HCT116 (cell line): ENCODE measurements at regions not wholly inside any gene's neighbourhood (a gene's known extent, or its start where the extent isn't known, plus 50 kb on each side); places are given as distances from the start of the nearest gene placed in this dataset.

Experiments
- ATAC-seq: fragments of 200-7000 bp; cut with Tn5 transposase; 2 replicates; pipeline ENCODE4 v1.9.1; 2020; ENCODE audit warnings: mild to moderate bottlenecking, moderate library complexity
- BruUV-seq: library from RNA; stranded (reverse); fragments of 400-500 nt; replicated peaks from 2 replicates; lab custom pipeline; 2021; lab: Mats Ljungman, UMichigan
- CTCF ChIA-PET: fragments of 300-600 bp; sonication (Branson Sonifier 250); formaldehyde crosslinking; loops from one replicate; lab custom pipeline; 2021; ENCODE audit warnings: antibody characterized with exemption; lab: Charles Lee
- POLR2A ChIA-PET: fragments of 300-600, 350-600 bp; sonication (Branson Sonifier 250); formaldehyde crosslinking; loops from one replicate; lab custom pipeline; 2021; ENCODE audit warnings: antibody characterized with exemption; lab: Charles Lee
- RAD21 ChIA-PET, 2 experiments: fragments of 300-600 bp; sonication (Branson Sonifier 250); formaldehyde crosslinking; loops; one replicate each; lab custom pipeline; 2023; ENCODE audit warnings: low total read pairs in 2 of 2; ENCODE audit not compliant: uncharacterized antibody in 2 of 2, unreplicated experiment in 2 of 2, low non-redundant PET in 1 of 2; lab: Charles Lee
- DNase-seq: peaks from one replicate; pipeline ENCODE4 v3.0.0-alpha.2; 2010; ENCODE audit warnings: low read depth, low spot score
- H2AFZ ChIP-seq: fragments of 200-600 bp; shearing (Covaris generic), sonication (generic); 2 replicates; pipeline ENCODE4 v1.6.1; 2017; ENCODE audit warnings: low read depth, mixed run types, mixed read lengths, antibody characterized with exemption, low read length; ENCODE audit not compliant: poor library complexity, severe bottlenecking
- H3K27ac ChIP-seq: 2 replicates; pipeline ENCODE4 v1.5.1; 2012; ENCODE audit warnings: low read depth, low read length
- H3K27me3 ChIP-seq: fragments of 200-600 bp; sonication (generic); 2 replicates; pipeline ENCODE4 v1.6.1; 2016; ENCODE audit warnings: mixed run types, low read length, mixed read lengths; ENCODE audit not compliant: insufficient read depth
- H3K36me3 ChIP-seq, 2 experiments: fragments of 200-500 bp in 1 of 2; fragments of 200-600 bp in 1 of 2; sonication (Bioruptor generic) in 1 of 2; sonication (generic) in 1 of 2; 2 replicates each; pipeline versions ENCODE4 v1.5.1 to v1.6.1; 2014 to 2016; ENCODE audit warnings: low read length in 2 of 2, inconsistent platforms in 1 of 2, mixed read lengths in 1 of 2, mixed run types in 1 of 2; ENCODE audit not compliant: insufficient read depth in 2 of 2, control insufficient read depth in 1 of 2
- H3K4me1 ChIP-seq, 2 experiments: fragments of 200-600 bp in 1 of 2; sonication (generic) in 1 of 2; 2 replicates each; pipeline versions ENCODE4 v1.5.1 to v1.6.1; 2012 to 2017; ENCODE audit warnings: low read length in 2 of 2, inconsistent platforms in 1 of 2, mild to moderate bottlenecking in 1 of 2, mixed read lengths in 1 of 2, mixed run types in 1 of 2, moderate library complexity in 1 of 2; ENCODE audit not compliant: insufficient read depth in 2 of 2, control insufficient read depth in 1 of 2
- H3K4me2 ChIP-seq: fragments of 200-600 bp; sonication (generic); 2 replicates; pipeline ENCODE4 v1.6.1; 2017; ENCODE audit warnings: mixed run types, low read length, mixed read lengths
- H3K4me3 ChIP-seq, 2 experiments: fragments of 200-600 bp in 1 of 2; sonication (generic) in 1 of 2; replicated peaks in 1 of 2; 2 replicates each; pipeline ENCODE4 v1.5.1; 2011 to 2016; ENCODE audit warnings: low read length in 2 of 2, control low read depth in 1 of 2, low read depth in 1 of 2, mild to moderate bottlenecking in 1 of 2, mixed read lengths in 1 of 2, mixed run types in 1 of 2
- H3K79me2 ChIP-seq: fragments of 200-600 bp; sonication (generic); 2 replicates; pipeline ENCODE4 v1.6.1; 2017; ENCODE audit warnings: mild to moderate bottlenecking, mixed run types, low read length, moderate library complexity, mixed read lengths; ENCODE audit not compliant: insufficient read depth
- H3K9ac ChIP-seq: fragments of 200-600 bp; sonication (generic); 2 replicates; pipeline ENCODE4 v1.6.1; 2016; ENCODE audit warnings: low read length, mixed read lengths
- H3K9me2 ChIP-seq: fragments of 200-600 bp; sonication (generic), shearing (Covaris generic); 2 replicates; pipeline ENCODE4 v1.6.1; 2017; ENCODE audit warnings: mixed run types, mild to moderate bottlenecking, moderate library complexity; ENCODE audit not compliant: insufficient read depth
- H3K9me3 ChIP-seq, 2 experiments: fragments of 200-500 bp in 1 of 2; fragments of 200-600 bp in 1 of 2; sonication (Bioruptor generic) in 1 of 2; sonication (generic) in 1 of 2; 2 replicates each; pipeline ENCODE4 v1.6.1; 2014 to 2017; ENCODE audit warnings: low read length in 2 of 2, mixed read lengths in 2 of 2, inconsistent platforms in 1 of 2, low read depth in 1 of 2, mild to moderate bottlenecking in 1 of 2, mixed run types in 1 of 2, moderate library complexity in 1 of 2; ENCODE audit not compliant: control insufficient read depth in 1 of 2, insufficient read depth in 1 of 2
- H4K20me1 ChIP-seq: fragments of 200-600 bp; sonication (generic), shearing (Covaris generic); 2 replicates; pipeline ENCODE4 v1.6.1; 2017; ENCODE audit warnings: mixed run types, mild to moderate bottlenecking, moderate library complexity; ENCODE audit not compliant: insufficient read depth
- CEBPB ChIP-seq: IDR thresholded peaks from 2 replicates; pipeline ENCODE4 v1.6.1; 2012; ENCODE audit warnings: low read depth
- POLR2A ChIP-seq: IDR thresholded peaks from 2 replicates; pipeline ENCODE4 v1.7.0; 2011; ENCODE audit warnings: borderline replicate concordance; ENCODE audit not compliant: insufficient read depth, insufficient read length; ENCODE audit errors: extremely low read depth
- ZFX ChIP-seq: fragments of 450-650 bp; IDR thresholded peaks from 2 replicates; pipeline ENCODE4 v1.6.1; 2017
- intact Hi-C: fragments of 100-400 bp; cut with micrococcal nuclease; formaldehyde crosslinking; loops from 2 replicates; pipeline ENCODE4 v1.10.0; 2022
- TF ChIP-seq, protein P1 (sequence below), 3 experiments: fragments of 200-600 bp in 1 of 3; sonication (generic) in 1 of 3; IDR thresholded peaks in 2 of 3; conservative IDR thresholded peaks in 1 of 3; 2 replicates each; pipeline ENCODE4 v1.5.1; 2012 to 2017; ENCODE audit warnings: low read depth in 2 of 3, low read length in 2 of 3, antibody characterized with exemption in 1 of 3, borderline replicate concordance in 1 of 3, control low read depth in 1 of 3, mild to moderate bottlenecking in 1 of 3, mixed read lengths in 1 of 3, mixed run types in 1 of 3, moderate library complexity in 1 of 3; ENCODE audit not compliant: insufficient read depth in 1 of 3
- TF ChIP-seq, protein P2 (sequence below): IDR thresholded peaks from 2 replicates; pipeline ENCODE4 v1.6.1; 2011; ENCODE audit warnings: mild to moderate bottlenecking, low read length, moderate library complexity; ENCODE audit not compliant: insufficient replicate concordance; ENCODE audit errors: extremely low read depth

DNA sequence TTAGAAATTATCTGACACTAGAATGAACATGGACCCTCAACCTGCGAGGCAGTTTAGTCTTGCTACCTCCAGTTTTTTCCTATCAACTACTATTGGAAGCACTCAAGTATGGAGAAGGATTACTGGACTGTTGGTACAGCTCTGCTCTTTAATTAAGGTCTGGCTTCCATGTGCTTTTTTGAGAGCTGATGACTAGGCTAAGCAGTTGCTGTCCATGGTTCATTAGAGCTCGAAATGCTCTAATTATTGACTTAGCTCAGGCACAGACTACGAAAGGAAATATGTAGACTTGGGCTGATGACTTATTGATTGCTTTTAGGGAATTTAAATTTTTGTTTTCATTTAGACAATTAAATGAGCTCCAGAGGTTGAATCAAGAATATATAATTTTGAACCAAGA is 1281.6 kb downstream of the HACE1 start:
- POLR2A ChIA-PET: no interaction called here
- RAD21 ChIA-PET: no interaction called here
- ATAC-seq: no peak

More for the DNA sequence above, 1281.6 kb downstream of the HACE1 start:
- TF ChIP-seq, protein P1, sequence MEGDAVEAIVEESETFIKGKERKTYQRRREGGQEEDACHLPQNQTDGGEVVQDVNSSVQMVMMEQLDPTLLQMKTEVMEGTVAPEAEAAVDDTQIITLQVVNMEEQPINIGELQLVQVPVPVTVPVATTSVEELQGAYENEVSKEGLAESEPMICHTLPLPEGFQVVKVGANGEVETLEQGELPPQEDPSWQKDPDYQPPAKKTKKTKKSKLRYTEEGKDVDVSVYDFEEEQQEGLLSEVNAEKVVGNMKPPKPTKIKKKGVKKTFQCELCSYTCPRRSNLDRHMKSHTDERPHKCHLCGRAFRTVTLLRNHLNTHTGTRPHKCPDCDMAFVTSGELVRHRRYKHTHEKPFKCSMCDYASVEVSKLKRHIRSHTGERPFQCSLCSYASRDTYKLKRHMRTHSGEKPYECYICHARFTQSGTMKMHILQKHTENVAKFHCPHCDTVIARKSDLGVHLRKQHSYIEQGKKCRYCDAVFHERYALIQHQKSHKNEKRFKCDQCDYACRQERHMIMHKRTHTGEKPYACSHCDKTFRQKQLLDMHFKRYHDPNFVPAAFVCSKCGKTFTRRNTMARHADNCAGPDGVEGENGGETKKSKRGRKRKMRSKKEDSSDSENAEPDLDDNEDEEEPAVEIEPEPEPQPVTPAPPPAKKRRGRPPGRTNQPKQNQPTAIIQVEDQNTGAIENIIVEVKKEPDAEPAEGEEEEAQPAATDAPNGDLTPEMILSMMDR (IDR thresholded peaks at IDR 0.05 in 2 of 3, conservative IDR thresholded peaks at IDR 0.05 in 1 of 3; ENCODE audit: borderline replicate concordance in 1 of 3, insufficient read depth in 1 of 3, low read depth in 2 of 3, low read length in 2 of 3): no peak
- TF ChIP-seq POLR2A: no peak
- no peak for TF ChIP-seq CEBPB
- TF ChIP-seq ZFX: no peak
- TF ChIP-seq, protein P2, sequence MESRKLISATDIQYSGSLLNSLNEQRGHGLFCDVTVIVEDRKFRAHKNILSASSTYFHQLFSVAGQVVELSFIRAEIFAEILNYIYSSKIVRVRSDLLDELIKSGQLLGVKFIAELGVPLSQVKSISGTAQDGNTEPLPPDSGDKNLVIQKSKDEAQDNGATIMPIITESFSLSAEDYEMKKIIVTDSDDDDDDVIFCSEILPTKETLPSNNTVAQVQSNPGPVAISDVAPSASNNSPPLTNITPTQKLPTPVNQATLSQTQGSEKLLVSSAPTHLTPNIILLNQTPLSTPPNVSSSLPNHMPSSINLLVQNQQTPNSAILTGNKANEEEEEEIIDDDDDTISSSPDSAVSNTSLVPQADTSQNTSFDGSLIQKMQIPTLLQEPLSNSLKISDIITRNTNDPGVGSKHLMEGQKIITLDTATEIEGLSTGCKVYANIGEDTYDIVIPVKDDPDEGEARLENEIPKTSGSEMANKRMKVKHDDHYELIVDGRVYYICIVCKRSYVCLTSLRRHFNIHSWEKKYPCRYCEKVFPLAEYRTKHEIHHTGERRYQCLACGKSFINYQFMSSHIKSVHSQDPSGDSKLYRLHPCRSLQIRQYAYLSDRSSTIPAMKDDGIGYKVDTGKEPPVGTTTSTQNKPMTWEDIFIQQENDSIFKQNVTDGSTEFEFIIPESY: no peak
- TF ChIP-seq, all 23 proteins: peak for 0
- no peak for DNase-seq
- Histone ChIP-seq H3K4me2 (no peak overlapping the region), H2AFZ (no peak overlapping the region), H3K27ac (no peak overlapping the region), H4K20me1 (no peaks in the 10 kb centered on the region), H3K27me3 (no peaks in the 10 kb centered on the region), H3K4me1 (no peaks in the 10 kb centered on the region), H3K9me3 (no peaks in the 10 kb centered on the region), H3K36me3 (no peaks in the 10 kb centered on the region), H3K9me2 (no peaks in the 10 kb centered on the region), H3K79me2 (no peaks in the 10 kb centered on the region), H3K9ac (no peak overlapping the region), H3K4me3 (no peak overlapping the region)
- CTCF ChIA-PET: no interaction called here
- no TSS peak for BruUV-seq
- intact Hi-C loops: no loop called here
